ENCODE measurements at regions not wholly inside any gene's neighbourhood (a gene's known extent, or its start where the extent isn't known, plus 50 kb on each side); places are given as distances from the start of the nearest gene placed in this dataset.

- no peak for TF ChIP-seq EHMT2 (IDR thresholded peaks at IDR 0.05; ENCODE audit: low read depth)
- TF ChIP-seq POLR2AphosphoS2 (conservative IDR thresholded peaks at IDR 0.05; ENCODE audit: low read length), result no peak
- TF ChIP-seq BHLHE40 (IDR thresholded peaks at IDR 0.05; ENCODE audit: low read depth, low read length), result no peak
- no peak for TF ChIP-seq HDAC2 (IDR thresholded peaks at IDR 0.05)
These were observed 180.3 kb downstream of the HDGFL1 start (continued) for GRCh38 chr6:22749696-22750095.

GRCh38 chr6:22751223-22751622, 181.9 kb downstream of the HDGFL1 start:
- Histone ChIP-seq H3K27ac (no peak overlapping the region), H3K9me3 (no peaks in the 10 kb centered on the region), H3K4me3 (no peak overlapping the region), H3K4me1 (no peaks in the 10 kb centered on the region), H3K4me2 (no peak overlapping the region)
- ChIA-PET POLR2A (no interaction called here), CTCF (interaction anchor here (0.7 kb wide), 1 partner anchor 985 kb away, joined by 4 read pairs; no protein-coding TSS in a partner anchor)
- TF ChIP-seq SMC3 (IDR thresholded peaks at IDR 0.05), result no peak
- no peak for TF ChIP-seq E2F6 (IDR thresholded peaks at IDR 0.05; ENCODE audit: borderline replicate concordance, low read depth)
- no peak for TF ChIP-seq POLR2AphosphoS2 (conservative IDR thresholded peaks at IDR 0.05; ENCODE audit: low read length)
- TF ChIP-seq USF2 (IDR thresholded peaks at IDR 0.05), result no peak
- no peak for TF ChIP-seq KDM5A (IDR thresholded peaks at IDR 0.05)
- no peak for TF ChIP-seq MAX (IDR thresholded peaks at IDR 0.05)
- no peak for TF ChIP-seq RFX5 (IDR thresholded peaks at IDR 0.05)
- no peak for TF ChIP-seq RARB (CRISPR knock-in tag; IDR thresholded peaks at IDR 0.05)
- 83% methylated on average over 2 of the region's 2 CpGs for WGBS (ENCODE audit: missing lambda C conversion rate)
- no peak for FAIRE-seq
- no peak for DNase-seq (ENCODE audit: low read depth in 1 of 2, low spot score in 1 of 2)
- no peak for ATAC-seq

- Histone ChIP-seq H3K4me1 (no peaks in the 10 kb centered on the region), H3K4me3 (no peak overlapping the region), H3K27ac (no peak overlapping the region), H3K4me2 (no peak overlapping the region), H3K9me3 (no peaks in the 10 kb centered on the region)
- CTCF ChIA-PET, result interaction anchor here (0.6 to 0.7 kb wide), 2 partner anchors 34 to 181 kb away, joined by 3 to 4 read pairs; no protein-coding TSS in a partner anchor
- FAIRE-seq (no peak), DNase-seq (ENCODE audit: low read depth in 1 of 2, low spot score in 1 of 2) (no peak), ATAC-seq (no peak)
- POLR2A ChIA-PET, result no interaction called here
- TF ChIP-seq FOXS1 (CRISPR knock-in tag; IDR thresholded peaks at IDR 0.05) (no peak), CBX8 (IDR thresholded peaks at IDR 0.05) (no peak), MAZ (IDR thresholded peaks at IDR 0.05; ENCODE audit: borderline replicate concordance, low read depth, low read length) (no peak), HMGXB4 (CRISPR knock-in tag; IDR thresholded peaks at IDR 0.05; ENCODE audit: borderline replicate concordance) (no peak), CEBPB (IDR thresholded peaks at IDR 0.05) (no peak), FOSB (CRISPR knock-in tag; IDR thresholded peaks at IDR 0.05) (no peak), GATA3 (IDR thresholded peaks at IDR 0.05; ENCODE audit: borderline replicate concordance) (no peak), BHLHE40 (IDR thresholded peaks at IDR 0.05; ENCODE audit: low read depth, low read length) (no peak), ESRRA (IDR thresholded peaks at IDR 0.05; ENCODE audit: borderline replicate concordance, low read length) (no peak), MAX (IDR thresholded peaks at IDR 0.05) (no peak), CTCF (IDR thresholded peaks at IDR 0.05) (no peak)
- WGBS (ENCODE audit: missing lambda C conversion rate), result 95% methylated on average over 2 of the region's 2 CpGs
These were observed 183.2 kb downstream of the HDGFL1 start for GRCh38 chr6:22752522-22752921.

Measured in A549 (cell line).